ENCODE measurements at regions not wholly inside any gene's neighbourhood (a gene's known extent, or its start where the extent isn't known, plus 50 kb on each side); places are given as distances from the start of the nearest gene placed in this dataset.

DNA sequence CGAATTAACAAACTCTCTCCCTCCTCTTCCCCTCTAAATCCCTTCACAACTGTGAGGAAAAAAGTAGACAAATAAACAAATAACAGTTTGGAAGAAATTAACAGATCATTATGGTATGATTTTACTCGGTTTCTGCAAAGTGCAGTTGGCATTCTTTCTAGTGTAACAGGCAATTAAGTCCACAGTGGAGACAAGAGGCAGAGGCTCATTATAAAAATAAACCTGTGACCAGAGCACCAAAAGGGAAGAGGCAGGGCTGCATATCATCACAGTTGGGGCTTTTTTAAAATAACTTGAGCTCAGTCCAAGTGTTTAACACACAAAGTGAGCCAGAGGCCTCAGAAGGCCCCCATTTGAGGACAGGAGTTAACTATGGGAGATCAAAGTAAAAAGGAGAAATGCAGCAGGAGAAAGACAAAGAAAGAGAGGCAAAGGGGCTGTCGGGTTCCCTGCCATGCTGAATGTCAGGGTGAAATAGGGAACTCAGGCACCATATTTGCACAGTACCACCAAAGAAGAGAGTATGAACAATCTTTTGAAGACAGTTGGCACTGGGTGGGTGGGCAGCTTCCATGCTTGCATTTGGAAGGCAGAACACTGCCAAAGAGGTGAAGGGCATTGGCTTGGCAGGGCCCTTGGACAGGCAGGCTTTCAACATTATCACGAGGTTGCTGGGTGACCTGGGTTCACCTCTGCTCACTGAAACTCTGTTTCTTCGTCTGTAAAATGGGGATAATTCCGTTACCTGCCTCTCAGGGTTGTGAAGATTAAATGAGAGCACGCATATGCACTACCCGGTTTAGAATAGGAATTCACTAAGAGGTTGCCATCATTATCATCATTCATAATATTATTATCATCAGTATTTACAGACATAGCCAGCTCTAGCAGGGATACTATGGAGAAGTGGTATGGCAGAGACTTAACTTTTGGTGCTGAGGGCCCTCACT lies 134.5 kb downstream of the MEX3B start:
- intact Hi-C loops (cut with DNase I) = no loop called here
- Histone ChIP-seq H3K36me3 (no peaks in the 10 kb centered on the region), H3K4me3 (no peak overlapping the region), H3K27me3 (no peaks in the 10 kb centered on the region), H3K9me3 (no peaks in the 10 kb centered on the region), H3K27ac (no peak overlapping the region), H3K4me1 (peaks cover 0 to 18% (median 0%) of the 10 kb centered on the region in 4 donors)
- DNase-seq (no peak), ATAC-seq (no peak)
- 46% methylated on average over 8 of the region's 8 CpGs for WGBS (ENCODE audit: insufficient coverage, low coverage, low lambda C conversion rate, missing lambda C conversion rate)
- TF ChIP-seq POLR2A (IDR thresholded peaks at IDR 0.05) (no peak), CTCF (IDR thresholded peaks at IDR 0.05) (no peak)

DNA sequence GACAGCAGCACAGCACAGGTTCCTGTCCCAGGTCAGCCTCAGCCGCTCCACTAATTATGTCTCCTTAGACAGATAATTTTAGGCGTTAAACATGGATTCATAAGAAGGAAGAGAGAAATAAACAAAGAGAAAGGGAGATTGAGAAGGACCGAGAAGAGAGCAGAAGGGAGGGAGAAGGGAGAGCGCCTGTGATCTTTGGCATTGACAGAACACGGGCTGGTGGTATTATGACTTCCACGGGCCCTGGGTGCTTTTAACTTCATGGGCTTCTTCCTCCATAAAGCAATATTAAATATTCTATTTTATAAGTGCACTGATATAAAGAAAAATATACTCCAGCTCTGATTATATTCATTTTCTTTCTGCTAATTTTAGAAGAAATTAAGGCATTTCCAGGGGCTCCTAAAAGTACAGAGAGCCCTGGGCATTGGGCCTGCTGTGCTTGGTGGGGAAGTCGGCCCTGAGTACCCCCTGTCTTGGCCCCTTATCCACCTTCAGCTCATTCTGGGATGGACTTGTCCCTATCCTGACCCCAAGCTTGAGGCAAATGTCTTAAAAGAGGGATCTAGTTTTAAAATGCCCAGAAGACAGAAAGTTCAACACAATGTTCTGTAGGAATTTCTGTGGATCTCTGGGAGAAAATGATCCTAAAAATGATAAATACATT lies 135.3 kb downstream of the MEX3B start:
- no peak for TF ChIP-seq POLR2A (IDR thresholded peaks at IDR 0.05)
- TF ChIP-seq CTCF (IDR thresholded peaks at IDR 0.05) = no peak
- no peak for DNase-seq
- 61% methylated on average over 7 of the region's 7 CpGs for WGBS (ENCODE audit: insufficient coverage, low coverage, low lambda C conversion rate, missing lambda C conversion rate)
- Histone ChIP-seq H3K27me3 (no peaks in the 10 kb centered on the region), H3K36me3 (no peaks in the 10 kb centered on the region), H3K4me3 (no peak overlapping the region), H3K9me3 (no peaks in the 10 kb centered on the region), H3K4me1 (peaks cover 0 to 17% (median 0%) of the 10 kb centered on the region in 4 donors), H3K27ac (no peak overlapping the region)
- intact Hi-C loops (cut with DNase I) = no loop called here
- no peak for ATAC-seq

DNA sequence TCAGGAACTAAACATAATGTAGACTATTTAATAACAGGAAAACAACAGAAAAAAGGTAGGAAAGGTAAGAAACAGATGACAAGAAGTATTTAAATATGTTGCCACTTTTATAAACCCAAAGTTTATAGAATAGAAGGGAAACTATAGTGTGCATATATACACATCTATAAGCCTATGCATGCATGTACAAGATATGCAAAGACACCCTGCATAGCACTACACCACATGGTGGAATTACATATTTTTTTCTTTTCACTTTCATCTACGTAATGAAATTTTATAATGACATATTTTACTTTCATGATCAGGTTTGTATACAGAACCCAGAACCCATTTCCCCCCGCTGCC lies 136.8 kb downstream of the MEX3B start:
- H3K36me3 ChIP-seq = no peaks in the 10 kb centered on the region
- no peaks in the 10 kb centered on the region for H3K27me3 ChIP-seq
- H3K4me3 ChIP-seq = no peak overlapping the region
- intact Hi-C loops (cut with DNase I) = no loop called here
- H3K27ac ChIP-seq = no peak overlapping the region
- peaks cover 0 to 4% (median 0%) of the 10 kb centered on the region in 4 donors for H3K4me1 ChIP-seq
- ATAC-seq (no peak), DNase-seq (no peak)
- no peaks in the 10 kb centered on the region for H3K9me3 ChIP-seq
- WGBS (ENCODE audit: insufficient coverage, low coverage, low lambda C conversion rate, missing lambda C conversion rate) = 63% methylated on average over 2 of the region's 2 CpGs
- no peak for TF ChIP-seq CTCF (IDR thresholded peaks at IDR 0.05)
- TF ChIP-seq POLR2A (IDR thresholded peaks at IDR 0.05) = no peak

DNA sequence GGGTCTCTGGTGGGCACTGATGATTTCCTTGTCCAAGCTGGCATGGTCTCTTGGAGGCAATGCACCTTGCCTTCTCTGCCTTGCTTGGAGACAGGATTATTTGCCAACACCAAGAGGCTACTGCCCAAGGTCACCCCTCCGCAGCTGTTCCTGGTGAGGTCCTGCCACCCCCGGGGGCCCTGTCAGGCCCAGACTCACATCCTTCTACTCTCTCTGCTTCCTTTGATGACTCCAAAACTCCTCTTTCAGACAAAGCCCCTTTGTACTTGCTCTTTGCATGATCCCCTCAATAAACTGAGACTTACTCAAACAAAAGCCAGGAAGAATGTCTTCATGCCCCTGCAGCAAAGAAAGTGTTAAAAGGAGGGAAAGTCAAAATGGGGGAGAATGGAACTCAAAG lies 137.7 kb downstream of the MEX3B start:
- DNase-seq (no peak), ATAC-seq (no peak)
- 45% methylated on average over 2 of the region's 2 CpGs for WGBS (ENCODE audit: insufficient coverage, low coverage, low lambda C conversion rate, missing lambda C conversion rate)
- Histone ChIP-seq H3K27ac (no peak overlapping the region), H3K36me3 (no peaks in the 10 kb centered on the region), H3K27me3 (no peaks in the 10 kb centered on the region), H3K4me1 (peaks cover 0 to 4% (median 0%) of the 10 kb centered on the region in 4 donors), H3K4me3 (no peak overlapping the region), H3K9me3 (no peaks in the 10 kb centered on the region)
- intact Hi-C loops (cut with DNase I) = no loop called here
- TF ChIP-seq CTCF (IDR thresholded peaks at IDR 0.05) (no peak), POLR2A (IDR thresholded peaks at IDR 0.05) (no peak)

All from right lobe of liver (tissue), 6 donors.